Trophoblast cell (in vitro differentiated cells and primary cell): ENCODE measurements at regions not wholly inside any gene's neighbourhood (a gene's known extent, or its start where the extent isn't known, plus 50 kb on each side); places are given as distances from the start of the nearest gene placed in this dataset.
"Not testable (repeated sequence)": the region's sequence is repeated elsewhere in the genome, so short reads cannot be mapped to it uniquely, and the experiment has no call there.

Experiments used
- DNase-seq, 2 donors: peaks; one replicate each; pipeline ENCODE4 v3.0.0-alpha.2; 2016
- H2AFZ ChIP-seq: 2 replicates; pipeline ENCODE4 v1.6.1; 2013; ENCODE audit warnings: low read length, moderate library complexity, mild to moderate bottlenecking; ENCODE audit not compliant: insufficient read depth, poor library complexity
- H2AK5ac ChIP-seq: 2 replicates; pipeline ENCODE4 v1.6.1; 2013; ENCODE audit warnings: mild to moderate bottlenecking, low read length
- H2BK120ac ChIP-seq: 2 replicates; pipeline ENCODE4 v1.6.1; 2013; ENCODE audit warnings: low read length, mild to moderate bottlenecking, moderate library complexity; ENCODE audit not compliant: insufficient read depth, poor library complexity
- H2BK12ac ChIP-seq: 2 replicates; pipeline ENCODE4 v1.6.1; 2013; ENCODE audit warnings: mild to moderate bottlenecking, low read length, moderate library complexity
- H2BK5ac ChIP-seq: 2 replicates; pipeline ENCODE4 v1.6.1; 2013; ENCODE audit warnings: low read length, low read depth, moderate library complexity, mild to moderate bottlenecking; ENCODE audit not compliant: poor library complexity
- H3K14ac ChIP-seq: 2 replicates; pipeline ENCODE4 v1.6.1; 2013; ENCODE audit warnings: mild to moderate bottlenecking, low read length
- H3K18ac ChIP-seq: 2 replicates; pipeline ENCODE4 v1.6.1; 2013; ENCODE audit warnings: mild to moderate bottlenecking, low read length
- H3K23ac ChIP-seq: 2 replicates; pipeline ENCODE4 v1.6.1; 2013; ENCODE audit warnings: low read length
- H3K27ac ChIP-seq: 2 replicates; pipeline ENCODE4 v1.5.1; 2013; ENCODE audit warnings: low read depth, mild to moderate bottlenecking, inconsistent platforms, low read length, moderate library complexity
- H3K27me3 ChIP-seq: 2 replicates; pipeline ENCODE4 v1.6.1; 2013; ENCODE audit warnings: inconsistent platforms, mild to moderate bottlenecking, low read length, moderate library complexity; ENCODE audit not compliant: insufficient read depth
- H3K36me3 ChIP-seq, 2 experiments: 1 replicate in 1 of 2; 2 replicates in 1 of 2; pipeline ENCODE4 v1.6.1; 2013; ENCODE audit warnings: low read length in 2 of 2, mild to moderate bottlenecking in 2 of 2, moderate library complexity in 1 of 2; ENCODE audit not compliant: insufficient read depth in 2 of 2, control insufficient read depth in 1 of 2
- H3K4ac ChIP-seq: 2 replicates; pipeline ENCODE4 v1.6.1; 2013; ENCODE audit warnings: low read depth, mild to moderate bottlenecking, low read length, moderate library complexity
- H3K4me1 ChIP-seq, 2 experiments: 1 replicate in 1 of 2; 2 replicates in 1 of 2; pipeline ENCODE4 v1.6.1; 2013; ENCODE audit warnings: low read length in 2 of 2, mild to moderate bottlenecking in 2 of 2, moderate library complexity in 1 of 2; ENCODE audit not compliant: insufficient read depth in 2 of 2, control insufficient read depth in 1 of 2
- H3K4me2 ChIP-seq: 2 replicates; pipeline ENCODE4 v1.6.1; 2013; ENCODE audit warnings: inconsistent platforms, mild to moderate bottlenecking, low read length, moderate library complexity
- H3K4me3 ChIP-seq: 2 replicates; pipeline ENCODE4 v1.5.1; 2013; ENCODE audit warnings: mild to moderate bottlenecking, low read depth, low read length, inconsistent platforms
- H3K79me1 ChIP-seq: one replicate; pipeline ENCODE4 v1.6.1; 2013; ENCODE audit warnings: low read length
- H3K79me2 ChIP-seq: 2 replicates; pipeline ENCODE4 v1.6.1; 2013; ENCODE audit warnings: low read length, mild to moderate bottlenecking; ENCODE audit not compliant: control insufficient read depth, insufficient read depth, poor library complexity
- H3K9ac ChIP-seq: 2 replicates; pipeline ENCODE4 v1.6.1; 2013; ENCODE audit warnings: mild to moderate bottlenecking, low read length
- H3K9me3 ChIP-seq: 2 replicates; pipeline ENCODE4 v1.6.1; 2013; ENCODE audit warnings: low read depth, mild to moderate bottlenecking, control low read depth, inconsistent platforms, low read length; ENCODE audit not compliant: insufficient read depth
- H4K12ac ChIP-seq: 2 replicates; pipeline ENCODE4 v1.6.1; 2013; ENCODE audit warnings: low read depth, mild to moderate bottlenecking, low read length, moderate library complexity
- H4K8ac ChIP-seq: 2 replicates; pipeline ENCODE4 v1.6.1; 2013; ENCODE audit warnings: low read depth, mild to moderate bottlenecking, low read length, moderate library complexity
- H4K91ac ChIP-seq: one replicate; pipeline ENCODE4 v1.6.1; 2013; ENCODE audit warnings: low read depth, mild to moderate bottlenecking, low read length, moderate library complexity
- WGBS: extraction: QIAGEN DNeasy Blood & Tissue Kit; methylation state at CpG from one replicate; pipeline ENCODE4 v1.1.7; 2013; ENCODE audit warnings: missing lambda C conversion rate; ENCODE audit not compliant: insufficient read length, insufficient coverage; ENCODE audit errors: extremely low coverage; 5-methylcytosine and 5-hydroxymethylcytosine counted together

GRCh38 chr2:12465631-12466135 is 251.1 kb upstream of the TRIB2 start:
- H2BK5ac ChIP-seq: no peak overlapping the region
- no CpG with 5 or more reads among the region's 5 CpGs for WGBS
- no peaks in the 10 kb centered on the region for H3K36me3 ChIP-seq
- H3K18ac ChIP-seq: no peak overlapping the region
- no peak overlapping the region for H2BK120ac ChIP-seq
- H3K14ac ChIP-seq: no peak overlapping the region
- H3K4me2 ChIP-seq: no peak overlapping the region
- H3K79me1 ChIP-seq: no peaks in the 10 kb centered on the region
- no peak overlapping the region for H3K9ac ChIP-seq
- no peak overlapping the region for H2AK5ac ChIP-seq
- no peak overlapping the region for H3K4me3 ChIP-seq
- H4K12ac ChIP-seq: no peak overlapping the region
- H3K27ac ChIP-seq: no peak overlapping the region
- H4K91ac ChIP-seq: no peak overlapping the region
- H3K23ac ChIP-seq: no peak overlapping the region
- H2AFZ ChIP-seq: no peak overlapping the region
- no peaks in the 10 kb centered on the region for H3K79me2 ChIP-seq
- H3K4me1 ChIP-seq: no peaks in the 10 kb centered on the region
- H3K9me3 ChIP-seq: no peaks in the 10 kb centered on the region
- no peak overlapping the region for H3K4ac ChIP-seq
- no peak overlapping the region for H2BK12ac ChIP-seq
- H3K27me3 ChIP-seq: no peaks in the 10 kb centered on the region
- no peak overlapping the region for H4K8ac ChIP-seq
- no peak for DNase-seq

- Histone ChIP-seq H4K12ac (no peak overlapping the region), H3K27me3 (no peaks in the 10 kb centered on the region), H3K27ac (no peak overlapping the region), H2BK120ac (no peak overlapping the region), H3K18ac (no peak overlapping the region), H3K4me1 (no peaks in the 10 kb centered on the region), H2BK5ac (no peak overlapping the region), H4K91ac (no peak overlapping the region), H3K14ac (no peak overlapping the region), H3K9ac (no peak overlapping the region), H3K9me3 (no peaks in the 10 kb centered on the region), H3K23ac (no peak overlapping the region), H2AK5ac (no peak overlapping the region), H3K36me3 (no peaks in the 10 kb centered on the region), H3K4me2 (no peak overlapping the region), H3K4ac (no peak overlapping the region), H2BK12ac (no peak overlapping the region), H3K79me2 (no peaks in the 10 kb centered on the region), H3K79me1 (no peaks in the 10 kb centered on the region), H4K8ac (no peak overlapping the region), H3K4me3 (no peak overlapping the region), H2AFZ (no peak overlapping the region)
- no CpG with 5 or more reads among the region's 4 CpGs for WGBS
- no peak for DNase-seq
Measured at GRCh38 chr2:12467303-12467702, 249.4 kb upstream of the TRIB2 start.

- WGBS: no CpG with 5 or more reads among the region's 3 CpGs
- H2AFZ ChIP-seq: no peak overlapping the region
- no peaks in the 10 kb centered on the region for H3K27me3 ChIP-seq
- no peak overlapping the region for H3K27ac ChIP-seq
- H2BK120ac ChIP-seq: no peak overlapping the region
- H4K91ac ChIP-seq: no peak overlapping the region
- no peak overlapping the region for H3K14ac ChIP-seq
- no peak overlapping the region for H3K4me2 ChIP-seq
- H2AK5ac ChIP-seq: no peak overlapping the region
- no peak overlapping the region for H3K4ac ChIP-seq
- H3K36me3 ChIP-seq: no peaks in the 10 kb centered on the region
- no peaks in the 10 kb centered on the region for H3K4me1 ChIP-seq
- H3K4me3 ChIP-seq: no peak overlapping the region
- H3K18ac ChIP-seq: no peak overlapping the region
- H3K9ac ChIP-seq: no peak overlapping the region
- no peak overlapping the region for H4K8ac ChIP-seq
- H3K79me1 ChIP-seq: no peaks in the 10 kb centered on the region
- H2BK12ac ChIP-seq: no peak overlapping the region
- H3K9me3 ChIP-seq: no peaks in the 10 kb centered on the region
- H2BK5ac ChIP-seq: no peak overlapping the region
- DNase-seq: no peak
- no peak overlapping the region for H3K23ac ChIP-seq
- H3K79me2 ChIP-seq: no peaks in the 10 kb centered on the region
- H4K12ac ChIP-seq: no peak overlapping the region
Measured at GRCh38 chr2:12469141-12469561, 247.6 kb upstream of the TRIB2 start.

- not testable (repeated sequence) for H2AFZ ChIP-seq, H3K4me3 ChIP-seq, H3K4ac ChIP-seq, H3K18ac ChIP-seq, H2AK5ac ChIP-seq, H3K14ac ChIP-seq, H3K23ac ChIP-seq, H3K9me3 ChIP-seq, H2BK120ac ChIP-seq, H3K79me2 ChIP-seq, DNase-seq, H3K79me1 ChIP-seq, H4K91ac ChIP-seq, H4K8ac ChIP-seq, H2BK12ac ChIP-seq, H3K9ac ChIP-seq, H3K27me3 ChIP-seq, H4K12ac ChIP-seq, H3K36me3 ChIP-seq, H2BK5ac ChIP-seq, H3K27ac ChIP-seq, H3K4me2 ChIP-seq, H3K4me1 ChIP-seq
Measured at GRCh38 chr2:12472265-12472664, 244.5 kb upstream of the TRIB2 start.
